HG02571 (cell line): ENCODE measurements at regions not wholly inside any gene's neighbourhood (a gene's known extent, or its start where the extent isn't known, plus 50 kb on each side); places are given as distances from the start of the nearest gene placed in this dataset.
"Not testable (repeated sequence)": the region's sequence is repeated elsewhere in the genome, so short reads cannot be mapped to it uniquely, and the experiment has no call there.

Experiments
- ATAC-seq: cut with Tn5 transposase; IDR thresholded peaks from one replicate; pipeline ENCODE4 v1.9.1; 2021; ENCODE audit warnings: mild to moderate bottlenecking, moderate library complexity; ENCODE audit not compliant: unreplicated experiment

DNA sequence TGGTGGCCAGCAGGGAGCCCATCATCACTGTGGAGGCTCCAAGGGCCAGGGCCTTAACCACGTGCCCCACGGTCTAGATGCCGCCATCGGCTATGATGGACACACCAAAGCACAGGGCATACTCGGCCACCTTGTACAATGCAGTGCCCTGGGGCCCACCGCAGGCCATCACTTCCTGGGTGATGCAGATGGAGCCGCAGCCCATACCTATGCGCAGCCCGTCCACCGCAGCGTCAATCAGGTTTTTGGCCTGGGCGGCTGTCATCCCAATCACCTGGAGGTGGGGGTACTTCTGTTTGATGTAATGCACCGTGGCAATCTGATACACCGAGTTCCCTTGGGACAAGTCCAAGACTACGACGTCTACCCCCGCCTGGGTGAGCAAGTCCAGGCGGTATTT lies 153.3 kb upstream of the ZSWIM2 start:
- no peak for ATAC-seq

DNA sequence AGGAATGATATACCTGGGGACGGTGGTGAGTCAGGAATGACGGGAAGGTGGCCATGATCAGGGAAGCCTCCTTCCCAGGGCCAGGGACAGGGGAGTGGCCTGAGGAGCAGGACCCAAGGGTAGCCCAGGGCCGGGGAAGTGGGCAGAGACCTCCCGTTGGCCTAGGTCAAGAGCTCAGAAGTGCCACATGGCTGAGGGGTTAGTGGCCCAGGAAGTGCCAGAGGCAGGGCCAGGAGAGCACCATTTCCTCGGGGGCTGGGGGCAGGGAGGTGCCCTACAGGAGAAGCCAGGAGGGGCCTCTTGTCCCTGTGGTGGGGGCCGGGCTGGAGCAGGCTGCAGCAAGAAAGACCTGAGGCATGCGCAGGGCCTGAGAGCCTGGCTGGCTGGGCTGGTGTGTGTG lies 152.3 kb upstream of the ZSWIM2 start:
- ATAC-seq: no peak

DNA sequence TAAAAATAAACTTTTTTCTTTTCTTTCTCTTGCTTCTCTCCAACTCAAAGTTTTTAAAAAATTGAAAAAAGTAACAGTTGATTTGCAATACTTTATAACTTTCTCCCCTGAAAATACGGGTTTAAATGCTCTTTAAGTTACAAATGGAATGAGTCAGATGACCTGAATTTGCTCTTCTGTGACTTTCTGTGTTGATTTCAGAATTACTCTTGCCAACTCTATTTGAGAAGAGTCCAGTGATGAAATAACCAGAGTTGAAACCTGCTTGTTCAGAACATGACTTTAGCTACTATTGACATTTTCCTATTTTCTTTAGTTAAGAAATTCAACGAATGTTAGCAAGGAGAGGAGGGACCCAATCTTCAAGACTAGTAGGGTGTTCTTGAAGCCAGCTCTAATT lies 146.1 kb upstream of the ZSWIM2 start:
- ATAC-seq: no peak

DNA sequence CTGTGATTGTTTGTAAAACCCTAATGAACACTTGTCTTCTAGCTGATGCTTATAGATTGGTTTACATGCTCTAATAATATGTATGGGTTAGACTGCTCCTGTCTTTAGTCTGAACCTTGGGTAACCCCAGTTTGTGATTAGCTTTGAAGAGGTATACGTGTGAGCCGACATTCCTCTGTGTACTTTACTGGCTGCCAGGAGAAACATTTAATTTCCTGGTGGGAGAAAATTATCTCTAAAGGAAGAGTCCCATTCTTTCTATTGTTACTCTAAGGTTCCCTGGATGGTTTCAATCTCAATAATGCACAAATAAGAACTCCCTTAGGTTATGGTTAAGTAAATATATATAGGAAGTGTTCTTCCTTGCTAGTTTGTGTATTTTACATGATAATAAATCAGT lies 143.6 kb upstream of the ZSWIM2 start:
- ATAC-seq: no peak

DNA sequence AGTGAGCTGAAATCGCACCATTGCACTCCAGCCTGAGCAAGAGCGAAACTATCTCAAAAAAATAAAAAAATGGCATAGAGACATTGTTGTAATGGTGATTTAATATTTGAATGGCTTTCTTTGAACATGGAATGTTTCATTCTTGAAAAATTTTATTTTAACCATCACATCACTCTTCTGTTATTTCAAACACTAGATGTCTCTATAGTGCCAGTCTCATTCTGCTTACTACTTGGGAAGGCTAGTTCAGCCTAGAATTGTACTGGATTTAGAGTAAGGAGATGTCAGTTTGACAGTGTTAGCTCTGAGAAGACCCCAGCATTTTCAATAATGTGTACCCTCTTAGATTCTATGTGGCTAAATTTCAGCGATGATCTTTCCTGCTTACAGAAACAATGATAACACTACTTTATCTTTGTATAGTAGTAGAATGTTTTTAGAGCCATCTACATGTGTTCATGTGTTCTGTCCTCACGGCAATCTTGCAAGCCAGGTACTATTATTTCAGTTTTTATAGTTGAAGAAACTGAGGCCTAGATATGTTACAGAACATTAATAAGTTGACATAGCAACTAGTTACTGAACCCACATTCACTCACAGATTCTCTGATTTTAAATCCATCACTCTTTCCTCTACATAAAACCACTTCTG lies 142.9 kb upstream of the ZSWIM2 start:
- ATAC-seq: no peak

DNA sequence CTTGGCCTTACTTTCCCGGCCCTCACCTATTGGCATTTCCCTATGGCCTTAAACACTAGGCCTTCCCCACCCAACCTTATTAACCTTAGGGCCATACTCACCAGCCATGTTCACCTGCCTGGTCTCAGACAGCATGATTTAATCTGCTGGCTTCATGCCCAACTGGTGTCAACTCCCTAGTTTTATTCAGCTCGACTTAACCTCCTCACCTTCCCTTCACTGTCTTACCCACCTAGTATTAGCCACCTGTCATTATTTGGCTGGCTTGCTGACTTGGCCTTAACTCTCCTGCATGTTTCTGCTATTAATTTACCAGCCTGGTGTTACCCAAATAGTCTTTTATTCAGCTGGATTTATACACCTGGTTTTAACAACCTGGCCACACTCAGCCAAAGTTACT lies 136.0 kb upstream of the ZSWIM2 start:
- no peak for ATAC-seq

DNA sequence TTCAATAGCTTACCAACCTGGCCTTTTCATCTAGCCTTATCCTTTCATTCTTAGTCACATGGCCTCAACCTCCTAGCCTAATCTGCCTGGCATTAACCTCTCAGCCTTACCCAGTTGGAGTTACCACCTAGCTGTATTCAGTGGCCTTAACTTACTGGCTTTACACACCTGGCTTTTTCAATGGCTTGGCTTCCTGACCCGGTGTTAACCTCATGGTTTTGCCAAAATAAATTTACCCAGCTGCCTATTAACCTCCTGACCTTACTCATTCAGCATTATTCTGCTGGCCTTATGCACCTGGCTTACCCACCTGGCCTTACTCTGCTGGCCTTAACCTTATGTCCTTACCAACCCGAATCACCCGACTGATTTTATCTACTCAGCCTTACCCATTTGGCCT lies 135.5 kb upstream of the ZSWIM2 start:
- ATAC-seq: no peak

DNA sequence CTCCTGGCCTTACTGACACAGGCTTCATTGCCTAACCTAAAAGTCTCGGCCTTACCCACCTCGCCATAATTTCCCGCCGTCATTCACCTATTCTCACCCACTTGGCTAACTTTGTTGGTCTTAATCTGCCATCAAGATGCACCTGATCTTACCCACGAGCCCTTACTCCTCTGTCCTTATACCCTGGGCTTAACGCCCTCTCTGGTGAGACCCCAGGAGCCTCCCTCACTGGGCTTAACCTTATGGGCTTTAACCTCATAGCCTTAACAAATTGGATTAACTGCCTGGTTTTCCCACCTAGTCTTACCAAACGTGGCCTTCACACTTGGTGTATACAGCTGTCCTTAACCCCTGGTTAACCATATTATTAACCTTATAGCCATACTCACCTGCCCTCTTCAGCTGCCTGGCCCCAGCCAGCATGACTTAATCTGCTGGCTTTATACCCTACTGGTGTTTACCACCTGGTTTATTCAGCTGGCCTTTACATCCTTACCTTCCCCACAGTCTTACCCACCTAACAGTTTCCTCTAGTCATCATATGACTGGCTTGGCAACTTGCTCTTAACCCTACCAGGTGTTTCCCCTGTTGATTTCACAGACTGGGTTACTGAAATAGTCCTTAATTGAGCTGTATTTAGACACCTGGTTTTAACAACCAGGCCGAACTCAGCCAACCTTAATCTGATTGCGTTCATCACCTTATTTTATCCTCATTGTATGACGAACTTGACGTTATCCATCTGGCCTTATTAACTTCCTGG lies 132.0 kb upstream of the ZSWIM2 start:
- ATAC-seq: no peak

DNA sequence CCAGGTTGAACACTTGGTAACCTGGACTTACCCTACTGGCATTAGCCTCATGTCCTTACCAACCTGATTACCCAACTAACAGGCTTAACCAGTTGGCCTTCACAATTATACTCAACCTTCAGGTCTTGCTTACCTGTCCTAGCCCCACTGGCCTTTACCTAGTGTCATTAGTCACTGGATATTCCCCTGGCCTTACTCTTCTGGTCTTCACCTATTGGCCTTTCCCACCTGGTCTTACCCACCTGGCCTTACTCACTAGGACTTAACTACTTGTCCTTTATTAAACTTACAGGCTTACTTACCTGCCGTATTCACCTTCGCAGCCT lies 131.1 kb upstream of the ZSWIM2 start:
- no peak for ATAC-seq

DNA sequence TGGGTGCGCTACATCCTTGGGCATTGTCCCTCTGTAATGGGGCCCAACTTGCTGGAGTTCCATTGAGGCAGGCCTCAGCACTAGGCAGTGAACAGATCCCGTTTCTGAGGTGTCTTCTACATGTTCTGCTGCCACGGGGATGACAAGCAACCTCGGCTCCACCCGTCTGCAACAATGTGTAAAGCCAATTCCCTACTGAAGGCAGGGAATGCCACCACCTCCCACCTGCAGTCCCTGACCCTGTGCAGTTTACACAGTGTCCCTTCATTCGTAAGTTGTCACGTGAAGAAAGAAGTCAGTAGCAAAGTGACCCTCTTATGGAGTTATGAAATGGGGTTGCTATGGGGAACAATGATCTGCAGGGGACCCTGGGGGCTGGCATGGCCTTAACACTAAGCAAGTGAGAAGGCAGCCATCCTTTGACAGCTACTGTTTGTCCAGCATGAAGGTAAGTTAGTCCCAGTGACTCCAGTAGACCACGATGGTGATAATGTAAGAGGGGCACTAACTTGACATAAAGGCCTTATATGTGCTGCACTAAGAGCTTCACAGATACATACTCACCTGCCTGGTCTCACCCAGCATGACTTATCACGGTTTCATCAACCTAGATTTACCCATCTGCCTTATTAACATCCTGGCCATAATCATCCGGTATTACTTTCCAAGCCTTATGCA lies 130.6 kb upstream of the ZSWIM2 start:
- ATAC-seq: no peak

DNA sequence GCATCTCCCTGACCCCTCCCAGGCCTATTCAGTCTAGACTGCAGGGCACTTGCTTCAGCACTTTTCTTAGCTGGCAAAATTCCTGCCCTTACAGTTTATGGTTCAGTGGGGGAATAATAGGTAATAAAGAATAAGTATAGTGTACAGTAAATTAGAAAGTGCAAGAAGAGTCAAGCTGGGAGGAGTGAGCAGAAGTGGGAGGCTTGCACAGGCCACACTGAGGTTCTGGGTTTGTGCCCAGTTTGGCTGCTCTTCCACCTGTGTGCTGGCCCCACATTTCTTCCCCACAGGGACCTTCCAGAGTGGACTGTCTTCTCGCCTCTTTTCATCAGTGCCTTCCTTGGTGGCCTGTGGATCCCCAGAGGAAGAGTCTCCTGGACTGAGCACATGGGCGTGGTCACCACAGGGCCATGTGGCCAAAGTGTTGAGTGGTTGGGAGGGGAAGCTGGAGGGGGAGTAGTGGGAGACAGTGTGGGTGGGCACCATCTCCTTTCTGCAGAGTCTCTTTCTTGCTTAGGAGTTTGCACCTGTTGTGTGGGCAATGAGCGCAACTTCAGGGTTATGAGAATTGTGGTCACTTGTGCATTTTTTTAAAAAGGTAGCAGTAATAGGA lies 128.6 kb upstream of the ZSWIM2 start:
- ATAC-seq: peak; percentile 42

DNA sequence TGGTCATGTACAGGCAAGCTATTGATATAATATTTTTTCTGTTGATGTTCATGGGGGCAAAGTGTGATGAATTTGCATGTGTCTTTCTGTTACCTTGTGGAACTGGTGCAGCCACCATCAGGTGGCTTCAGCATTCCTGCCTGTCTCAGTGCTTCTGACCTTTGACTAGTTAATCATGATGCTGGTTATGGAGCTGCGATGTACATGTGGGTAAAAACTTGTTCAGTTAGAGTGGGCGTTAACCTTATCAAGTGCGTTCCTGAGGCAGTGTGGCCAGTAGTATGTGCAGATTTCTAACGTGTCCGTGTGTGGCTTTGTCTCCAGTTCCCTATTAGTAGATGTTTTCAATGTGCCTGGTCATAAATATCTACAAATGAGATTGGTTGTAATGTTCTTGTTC lies 127.4 kb upstream of the ZSWIM2 start:
- ATAC-seq: no peak

DNA sequence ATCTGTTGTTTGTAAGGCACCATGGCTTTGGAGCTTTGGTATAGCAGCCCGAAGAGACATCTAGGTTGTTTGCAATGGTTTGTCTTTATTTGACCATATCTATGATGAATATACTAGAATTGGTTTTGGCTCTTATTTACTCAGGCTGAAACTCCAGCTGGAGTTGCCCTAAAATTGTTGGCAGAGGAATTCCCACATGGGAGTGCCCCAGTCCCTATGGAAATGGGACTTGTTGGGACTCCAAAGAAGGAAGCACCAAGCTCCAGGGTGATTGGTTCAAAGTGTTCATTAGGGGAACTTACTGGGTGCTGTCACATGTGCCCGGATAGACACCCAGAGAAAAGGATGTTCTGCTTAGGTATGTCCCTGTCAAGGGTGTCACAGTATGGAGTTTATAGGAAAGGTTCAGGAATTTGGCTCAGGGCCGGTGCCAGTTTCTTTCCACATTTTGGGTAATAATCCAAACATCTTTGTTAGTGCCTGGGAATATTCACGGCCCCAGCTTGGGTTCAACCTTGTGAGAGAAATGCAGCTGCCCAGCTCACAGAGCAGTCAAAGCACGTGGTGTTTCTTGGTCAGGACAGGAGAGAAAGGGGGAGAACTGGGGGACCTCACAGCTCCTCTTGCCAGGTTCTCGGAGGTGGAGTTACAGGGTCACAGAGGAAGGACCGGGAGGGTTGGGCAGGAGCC lies 123.5 kb upstream of the ZSWIM2 start:
- ATAC-seq: no peak

DNA sequence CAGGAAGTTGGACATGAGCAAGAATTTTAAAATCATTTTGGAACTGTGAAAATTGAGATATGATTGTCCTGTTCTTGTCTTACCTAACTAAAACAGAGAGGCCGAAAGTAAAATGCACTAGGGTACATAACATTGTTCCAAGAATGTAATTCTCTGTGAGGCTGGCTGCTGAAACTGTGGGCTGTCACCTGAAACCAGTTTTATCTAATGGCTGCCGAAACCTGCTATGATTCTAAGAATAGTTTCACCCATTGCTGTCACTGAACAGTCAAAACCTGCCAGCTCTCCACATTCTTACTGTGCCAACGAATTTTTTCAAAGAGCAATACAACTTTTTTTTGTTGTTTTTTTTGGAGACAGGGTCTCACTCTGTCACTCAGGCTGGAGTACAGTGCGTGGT lies 119.3 kb upstream of the ZSWIM2 start:
- ATAC-seq: peak; percentile 88

DNA sequence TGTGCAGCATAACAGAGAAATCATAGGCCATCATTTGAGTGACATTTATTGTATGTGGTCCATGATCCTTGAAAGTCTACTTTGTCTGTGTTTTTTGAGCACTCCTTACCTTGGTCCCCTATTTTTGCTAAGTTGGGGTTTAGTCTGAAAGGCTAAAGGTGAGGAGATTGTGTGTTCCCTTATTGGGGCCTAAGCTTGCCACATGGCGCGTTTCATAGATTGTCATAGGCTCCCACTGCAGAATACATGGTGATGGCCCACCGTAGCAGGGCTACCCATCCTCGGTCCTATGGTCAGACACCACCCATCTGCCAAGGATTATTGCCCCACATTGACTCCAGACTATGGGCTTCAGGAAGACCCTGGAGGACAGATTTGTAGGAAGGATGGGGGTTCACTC lies 117.0 kb upstream of the ZSWIM2 start:
- no peak for ATAC-seq

DNA sequence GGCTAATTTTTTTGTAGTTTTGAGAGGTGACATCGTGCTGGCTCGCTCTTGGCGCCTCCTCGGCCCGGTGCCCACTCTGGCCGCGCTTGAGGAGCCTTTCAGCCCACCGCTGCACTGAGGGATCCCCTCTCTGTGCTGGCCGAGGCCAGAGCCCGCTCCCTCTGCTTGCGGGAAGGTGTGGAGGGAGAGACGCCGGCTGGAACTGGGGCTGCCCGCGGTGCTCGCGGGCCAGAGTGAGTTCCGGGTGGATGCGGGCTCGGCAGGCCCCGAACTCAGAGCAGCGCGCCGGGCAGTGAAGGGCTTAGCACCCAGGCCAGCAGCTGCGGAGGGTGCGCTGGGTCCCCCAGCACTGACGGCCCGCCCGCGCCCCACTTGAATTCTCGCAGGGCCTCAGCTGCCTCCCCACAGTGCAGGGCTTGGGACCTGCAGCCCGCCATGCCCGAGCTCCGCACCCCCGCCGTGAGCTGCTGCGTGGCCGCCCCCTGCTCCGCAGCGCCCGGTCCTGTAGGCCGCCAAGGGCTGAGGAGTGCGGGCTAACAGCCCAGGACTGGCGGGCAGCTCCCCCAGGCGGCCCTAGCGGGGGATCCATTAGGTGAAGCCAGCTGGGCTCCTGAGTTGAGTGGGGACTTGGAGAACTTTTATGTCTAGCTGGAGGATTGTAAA lies 113.2 kb upstream of the ZSWIM2 start:
- ATAC-seq: no peak

DNA sequence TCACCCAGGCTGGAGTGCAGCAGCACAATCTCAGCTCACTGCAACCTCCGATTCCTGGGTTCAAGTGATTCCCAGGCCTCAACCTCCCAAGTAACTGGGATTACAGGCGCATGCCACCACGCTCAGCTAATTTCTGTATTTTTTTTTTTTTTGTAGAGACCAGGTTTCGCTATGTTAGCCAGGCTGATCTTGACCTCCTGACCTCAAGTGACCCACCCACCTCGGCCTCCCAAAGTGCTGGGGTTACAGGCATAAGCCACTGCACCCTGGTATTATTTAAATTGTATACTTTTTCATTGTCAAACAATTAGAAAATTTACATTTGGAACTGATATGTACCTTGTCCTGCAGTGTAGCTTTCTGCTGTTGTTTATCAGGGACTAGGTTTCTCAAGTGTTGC lies 111.3 kb upstream of the ZSWIM2 start:
- ATAC-seq: not testable (repeated sequence)

DNA sequence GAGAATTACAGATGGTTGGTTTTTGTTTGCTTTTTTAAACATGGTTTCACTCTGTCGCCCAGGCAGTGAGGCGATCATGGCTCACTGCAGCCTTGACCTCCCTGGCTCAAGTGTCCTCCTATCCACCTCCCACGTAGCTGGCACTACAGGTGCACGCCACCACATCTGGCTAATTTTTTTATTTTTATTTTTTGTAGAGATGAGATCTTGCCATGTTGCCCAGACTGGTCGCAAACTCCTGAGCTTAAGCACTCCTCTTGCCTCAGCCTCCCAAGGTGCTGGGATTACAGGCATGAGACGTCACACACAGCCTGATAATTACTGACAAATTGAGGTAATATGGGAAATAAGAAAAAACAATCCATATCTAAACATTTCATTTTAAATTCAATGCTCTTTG lies 110.5 kb upstream of the ZSWIM2 start:
- no peak for ATAC-seq

DNA sequence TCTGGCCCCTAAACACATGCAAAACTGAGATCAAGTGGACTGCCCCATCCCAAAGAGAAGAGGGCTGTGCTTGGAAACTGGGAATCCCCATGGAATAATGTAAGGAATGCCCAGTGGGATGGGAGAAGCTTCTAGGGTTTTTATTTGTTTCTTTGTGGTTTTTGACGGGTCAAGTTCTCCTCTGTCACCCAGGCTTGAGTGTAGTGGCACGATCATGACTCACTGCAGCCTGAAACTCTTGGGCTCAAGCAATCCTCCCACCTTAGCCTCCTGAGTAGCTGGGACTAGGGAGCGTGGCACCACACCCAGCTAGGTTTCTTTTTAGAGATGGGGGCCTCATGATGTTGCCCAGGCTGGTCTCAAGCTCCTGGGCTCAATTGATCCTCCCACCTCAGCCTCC lies 101.7 kb upstream of the ZSWIM2 start:
- ATAC-seq: no peak

DNA sequence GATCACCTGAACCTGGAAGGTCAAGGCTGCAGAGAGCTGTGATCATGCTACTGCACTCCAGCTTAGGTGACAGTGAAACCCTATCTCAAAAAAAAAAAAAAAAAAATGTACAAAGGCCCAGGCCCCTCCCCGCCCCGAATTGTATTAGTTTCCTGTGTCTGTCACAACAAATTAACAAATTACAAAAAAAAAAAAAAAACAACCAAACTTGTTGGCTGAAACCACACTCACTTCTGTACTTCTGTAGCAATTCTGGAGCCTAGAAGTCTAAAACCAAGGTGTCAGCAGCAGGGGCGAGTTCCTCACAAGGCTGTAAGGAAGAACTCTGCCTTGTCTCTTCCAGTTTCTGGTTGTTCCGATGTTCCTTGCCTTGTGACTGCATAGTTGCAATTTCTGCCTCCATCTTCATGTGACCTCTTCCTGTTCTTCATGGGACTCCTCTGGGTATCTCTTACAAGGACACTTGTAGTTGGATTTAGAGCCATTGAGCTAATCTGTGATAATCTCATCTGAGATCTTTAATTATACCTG lies 100.8 kb upstream of the ZSWIM2 start:
- ATAC-seq: no peak

DNA sequence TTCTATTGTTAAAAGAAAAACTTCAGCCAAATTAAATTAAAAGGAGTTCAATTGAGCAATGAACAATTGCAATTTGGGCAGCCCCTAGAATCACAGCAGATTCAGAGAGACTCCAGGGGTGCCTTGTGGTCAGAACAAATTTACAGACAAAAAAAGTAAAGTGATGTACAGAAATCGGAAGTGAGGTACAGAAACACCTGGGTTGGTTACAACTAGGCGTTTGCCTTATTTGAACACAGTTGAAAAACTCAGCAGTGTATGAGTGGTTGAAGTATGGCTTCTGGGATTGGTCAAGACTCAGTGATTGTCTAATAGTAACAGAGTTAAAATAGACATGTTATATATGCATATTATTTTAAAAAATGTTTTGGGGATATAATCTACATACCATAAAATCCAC lies 98.5 kb upstream of the ZSWIM2 start:
- ATAC-seq: no peak
